ENCODE measurements at regions not wholly inside any gene's neighbourhood (a gene's known extent, or its start where the extent isn't known, plus 50 kb on each side); places are given as distances from the start of the nearest gene placed in this dataset.

- TF ChIP-seq CTCF (IDR thresholded peaks at IDR 0.05), result no peak
- TF ChIP-seq POLR2A (IDR thresholded peaks at IDR 0.05), result no peak
Measured at GRCh38 chr7:41346878-41347277, 356.0 kb downstream of the INHBA start.
